SHP77 (cell line): ENCODE measurements at regions not wholly inside any gene's neighbourhood (a gene's known extent, or its start where the extent isn't known, plus 50 kb on each side); places are given as distances from the start of the nearest gene placed in this dataset.
"Not testable (repeated sequence)": the region's sequence is repeated elsewhere in the genome, so short reads cannot be mapped to it uniquely, and the experiment has no call there.

ENCODE experiments used
- DNase-seq, 2 experiments: peaks; one replicate each; lab custom pipeline; 2025; lab: John Stamatoyannopoulos, UW

- no peak for DNase-seq
Observed at GRCh38 chr4:160493206-160493605, 1390.3 kb downstream of the RAPGEF2 start.

- no peak for DNase-seq
Observed at GRCh38 chr4:160495356-160495755, 1392.5 kb downstream of the RAPGEF2 start.

- DNase-seq: no peak
Observed at GRCh38 chr4:160498211-160498610, 1395.3 kb downstream of the RAPGEF2 start.

GRCh38 chr4:160505724-160506123 is 1402.8 kb downstream of the RAPGEF2 start:
- DNase-seq: no peak

GRCh38 chr4:160510928-160511327 is 1408.0 kb downstream of the RAPGEF2 start:
- DNase-seq: no peak

- DNase-seq: no peak
Observed at GRCh38 chr4:160514126-160514525, 1411.2 kb downstream of the RAPGEF2 start.

- no peak for DNase-seq
Observed at GRCh38 chr4:160523231-160523630, 1420.4 kb downstream of the RAPGEF2 start.

- no peak for DNase-seq
Observed at GRCh38 chr4:160537681-160538080, 1434.8 kb downstream of the RAPGEF2 start.

- DNase-seq: no peak
Observed at GRCh38 chr4:160546201-160546600, 1443.3 kb downstream of the RAPGEF2 start.

GRCh38 chr4:160549951-160550519 is 1447.2 kb downstream of the RAPGEF2 start:
- not testable (repeated sequence) for DNase-seq

GRCh38 chr4:160562661-160563060 is 1459.8 kb downstream of the RAPGEF2 start:
- DNase-seq: no peak

- DNase-seq: no peak
Observed at GRCh38 chr4:160563552-160564282, 1460.8 kb downstream of the RAPGEF2 start.

GRCh38 chr4:160567634-160568033 is 1464.8 kb downstream of the RAPGEF2 start:
- no peak for DNase-seq

GRCh38 chr4:160570271-160570670 is 1467.4 kb downstream of the RAPGEF2 start:
- DNase-seq: no peak

- not testable (repeated sequence) for DNase-seq
Observed at GRCh38 chr4:160574272-160574671, 1471.4 kb downstream of the RAPGEF2 start.

- no peak for DNase-seq
Observed at GRCh38 chr4:160580581-160580980, 1477.7 kb downstream of the RAPGEF2 start.

- DNase-seq: no peak
Observed at GRCh38 chr4:160592258-160592657, 1489.4 kb downstream of the RAPGEF2 start.

- no peak for DNase-seq
Observed at GRCh38 chr4:160595646-160596045, 1492.8 kb downstream of the RAPGEF2 start.

- DNase-seq: no peak
Observed at GRCh38 chr4:160604541-160604940, 1501.7 kb downstream of the RAPGEF2 start.

- no peak for DNase-seq
Observed at GRCh38 chr4:160611181-160611580, 1508.3 kb downstream of the RAPGEF2 start.

GRCh38 chr4:160631044-160631443 is 1528.2 kb downstream of the RAPGEF2 start:
- DNase-seq: no peak

GRCh38 chr4:160652790-160653189 is 1511.0 kb downstream of the FSTL5 start:
- DNase-seq: no peak

GRCh38 chr4:160675550-160675949 is 1488.2 kb downstream of the FSTL5 start:
- no peak for DNase-seq

- no peak for DNase-seq
Observed at GRCh38 chr4:160685729-160686128, 1478.1 kb downstream of the FSTL5 start.
